ENCODE measurements at regions not wholly inside any gene's neighbourhood (a gene's known extent, or its start where the extent isn't known, plus 50 kb on each side); places are given as distances from the start of the nearest gene placed in this dataset.

- no peak for DNase-seq (ENCODE audit: low spot score)
- Histone ChIP-seq H3K9me3 (no peaks in the 10 kb centered on the region), H3K4me3 (no peak overlapping the region), H3K36me3 (no peaks in the 10 kb centered on the region), H3K4me1 (ENCODE audit: control insufficient read depth in 1 of 2, low read depth in 2 of 2) (no peaks in the 10 kb centered on the region), H3K27me3 (replicated peaks; ENCODE audit: insufficient read depth) (no peaks in the 10 kb centered on the region), H3K27ac (no peak overlapping the region)
- ATAC-seq (ENCODE audit: insufficient number of reproducible peaks, low FRiP score, low read depth) = no peak
- no peak for TF ChIP-seq CTCF (IDR thresholded peaks at IDR 0.05)
Measured at GRCh38 chr3:82413171-82413570, 651.7 kb upstream of the GBE1 start.

GRCh38 chr3:82410366-82410765, 648.9 kb upstream of the GBE1 start:
- Histone ChIP-seq H3K27ac (no peak overlapping the region), H3K4me1 (ENCODE audit: control insufficient read depth in 1 of 2, low read depth in 2 of 2) (no peaks in the 10 kb centered on the region), H3K4me3 (no peak overlapping the region), H3K9me3 (no peaks in the 10 kb centered on the region), H3K36me3 (no peaks in the 10 kb centered on the region), H3K27me3 (replicated peaks; ENCODE audit: insufficient read depth) (no peaks in the 10 kb centered on the region)
- ATAC-seq (ENCODE audit: insufficient number of reproducible peaks, low FRiP score, low read depth) (no peak), DNase-seq (ENCODE audit: low spot score) (no peak)
- no peak for TF ChIP-seq CTCF (IDR thresholded peaks at IDR 0.05)

GRCh38 chr3:82409842-82410241, 648.4 kb upstream of the GBE1 start:
- H3K27ac ChIP-seq = no peak overlapping the region
- TF ChIP-seq CTCF (IDR thresholded peaks at IDR 0.05) = no peak
- H3K9me3 ChIP-seq = no peaks in the 10 kb centered on the region
- no peak overlapping the region for H3K4me3 ChIP-seq
- DNase-seq (ENCODE audit: low spot score) (no peak), ATAC-seq (ENCODE audit: insufficient number of reproducible peaks, low FRiP score, low read depth) (no peak)
- no peaks in the 10 kb centered on the region for H3K36me3 ChIP-seq
- no peaks in the 10 kb centered on the region for H3K27me3 ChIP-seq (replicated peaks; ENCODE audit: insufficient read depth)
- H3K4me1 ChIP-seq (ENCODE audit: control insufficient read depth in 1 of 2, low read depth in 2 of 2) = no peaks in the 10 kb centered on the region

GRCh38 chr3:82392203-82392775, 630.8 kb upstream of the GBE1 start:
- TF ChIP-seq CTCF (IDR thresholded peaks at IDR 0.05) = no peak
- Histone ChIP-seq H3K36me3 (no peaks in the 10 kb centered on the region), H3K4me1 (ENCODE audit: control insufficient read depth in 1 of 2, low read depth in 2 of 2) (no peaks in the 10 kb centered on the region), H3K9me3 (no peaks in the 10 kb centered on the region), H3K27me3 (replicated peaks; ENCODE audit: insufficient read depth) (no peaks in the 10 kb centered on the region), H3K4me3 (no peak overlapping the region), H3K27ac (no peak overlapping the region)
- ATAC-seq (ENCODE audit: insufficient number of reproducible peaks, low FRiP score, low read depth) = no peak
- no peak for DNase-seq (ENCODE audit: low spot score)

- DNase-seq (ENCODE audit: low spot score) = no peak
- Histone ChIP-seq H3K27ac (no peak overlapping the region), H3K9me3 (no peaks in the 10 kb centered on the region), H3K27me3 (replicated peaks; ENCODE audit: insufficient read depth) (no peaks in the 10 kb centered on the region), H3K4me1 (ENCODE audit: control insufficient read depth in 1 of 2, low read depth in 2 of 2) (no peaks in the 10 kb centered on the region), H3K4me3 (no peak overlapping the region), H3K36me3 (no peaks in the 10 kb centered on the region)
- no peak for TF ChIP-seq CTCF (IDR thresholded peaks at IDR 0.05)
- ATAC-seq (ENCODE audit: insufficient number of reproducible peaks, low FRiP score, low read depth) = no peak
Measured at GRCh38 chr3:82390868-82391267, 629.4 kb upstream of the GBE1 start.

All from thoracic aorta (tissue), 2 donors.